HG02852 (cell line): ENCODE measurements at regions not wholly inside any gene's neighbourhood (a gene's known extent, or its start where the extent isn't known, plus 50 kb on each side); places are given as distances from the start of the nearest gene placed in this dataset.
A peak's percentile ranks its signal among the peaks of the same experiment; 100 is the strongest.

Source experiments
- ATAC-seq: cut with Tn5 transposase; IDR thresholded peaks from one replicate; pipeline ENCODE4 v1.9.1; 2021; ENCODE audit warnings: mild to moderate bottlenecking, moderate library complexity; ENCODE audit not compliant: unreplicated experiment

DNA sequence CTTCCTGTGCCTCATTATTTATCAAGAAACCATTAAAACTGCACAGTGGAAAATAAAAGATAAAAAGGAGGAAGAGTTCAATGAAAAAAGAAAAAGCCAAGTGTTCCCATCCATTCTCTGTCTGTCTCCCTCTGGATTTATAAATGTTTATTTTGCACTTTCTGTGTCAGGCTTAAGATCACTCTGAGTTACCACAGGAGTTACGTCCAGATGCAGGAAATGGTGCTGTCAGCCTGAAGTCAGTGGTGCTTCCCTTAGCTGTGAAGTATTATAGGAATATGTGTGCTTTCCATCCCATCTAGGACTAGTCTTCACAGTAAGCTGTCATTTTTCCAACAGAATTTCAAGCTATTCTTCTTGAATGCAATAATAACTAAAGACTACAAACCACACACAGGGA is 420.2 kb downstream of the KCTD12 start:
- ATAC-seq = no peak

DNA sequence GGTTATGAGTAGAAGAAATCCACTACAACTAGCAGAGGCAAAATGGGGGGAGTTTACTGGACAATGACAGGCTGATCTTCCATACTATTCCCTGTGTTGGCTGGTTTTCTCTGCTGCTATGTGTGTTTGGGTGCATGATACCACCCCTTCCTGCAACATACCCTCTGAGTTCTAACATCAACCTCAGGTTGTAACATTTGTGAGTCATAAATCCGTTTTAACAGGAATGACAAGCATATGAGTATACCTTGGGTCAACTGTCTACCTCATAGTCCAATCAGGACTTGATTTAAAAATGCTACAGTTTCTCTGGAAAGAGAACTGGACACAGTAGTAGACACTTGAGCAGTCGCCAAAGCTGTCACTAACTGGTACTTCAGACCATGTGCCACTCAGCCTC is 422.9 kb downstream of the KCTD12 start:
- no peak for ATAC-seq

DNA sequence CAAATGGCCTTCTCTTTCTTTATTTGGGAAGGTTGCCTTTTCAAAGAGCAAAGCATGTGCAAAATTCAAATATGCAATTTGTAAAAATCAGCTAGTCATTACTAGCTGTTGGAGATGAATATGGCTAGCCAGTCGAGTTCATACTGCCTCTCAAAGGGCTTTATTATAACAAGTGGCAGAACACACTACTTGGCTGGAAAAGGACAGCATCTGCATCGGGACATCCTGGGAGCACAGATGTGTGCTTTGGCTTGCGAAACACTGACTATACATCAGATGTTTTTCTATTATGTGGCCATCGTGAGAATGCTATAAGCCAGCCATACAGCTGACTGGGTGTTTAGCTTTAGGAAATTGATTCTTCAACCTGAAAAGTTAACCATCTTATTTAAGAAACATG is 424.2 kb downstream of the KCTD12 start:
- ATAC-seq = no peak

DNA sequence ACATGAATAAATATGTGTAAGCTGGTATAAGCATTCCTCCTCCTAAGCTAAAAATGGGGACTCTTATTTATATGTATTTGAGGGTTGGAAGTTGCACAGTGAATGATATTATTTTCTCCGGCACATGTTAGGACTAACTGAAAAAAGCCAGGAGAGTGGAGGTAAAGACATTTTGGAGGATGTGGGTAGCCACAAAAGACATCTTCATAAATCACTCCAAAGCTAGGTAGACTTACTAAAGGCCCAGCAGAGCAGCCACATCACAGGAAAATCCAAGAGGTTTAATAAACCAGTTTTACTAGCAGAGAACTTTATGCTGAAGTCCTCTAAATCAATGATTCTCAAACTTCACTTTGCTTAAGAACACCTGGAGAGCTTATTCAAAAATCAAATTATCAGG is 424.7 kb downstream of the KCTD12 start:
- no peak for ATAC-seq

DNA sequence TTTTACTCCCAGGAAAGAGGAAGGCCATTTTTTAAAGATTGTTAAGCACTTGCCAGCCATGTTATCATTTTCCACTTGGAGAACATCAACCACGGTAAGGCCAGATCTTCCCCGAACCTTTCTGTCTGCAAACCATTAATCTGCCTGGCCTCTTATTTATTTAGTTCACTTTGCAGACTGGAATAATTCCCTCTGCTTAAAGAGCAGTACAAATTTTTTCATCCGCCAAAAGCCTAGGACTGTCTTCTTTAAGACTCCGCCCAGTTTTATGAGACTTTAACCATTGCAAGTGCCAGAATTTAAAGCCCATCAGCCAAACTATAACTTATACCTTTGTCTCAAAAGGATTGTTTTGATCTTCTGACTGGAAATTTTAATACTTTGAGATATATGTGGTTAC is 426.3 kb downstream of the KCTD12 start:
- ATAC-seq = no peak

DNA sequence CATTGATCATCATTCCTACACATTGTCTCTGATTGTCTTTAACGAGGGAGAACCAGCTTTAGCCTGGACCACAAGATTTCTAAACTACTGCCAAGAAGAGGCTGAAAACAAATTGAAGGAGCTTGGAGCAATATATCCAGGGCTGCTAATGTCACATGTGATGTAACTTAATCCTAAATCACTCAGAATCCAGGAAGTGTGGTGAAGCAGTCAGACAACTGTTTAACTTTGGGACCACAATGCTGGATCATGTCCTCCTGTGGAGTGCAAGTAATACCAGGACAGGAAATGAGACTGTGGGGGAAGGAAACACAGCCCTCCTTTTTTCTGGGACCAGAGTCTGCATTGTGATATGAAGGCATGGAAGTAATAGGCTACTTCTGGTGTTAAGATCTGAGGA is 430.2 kb downstream of the KCTD12 start:
- no peak for ATAC-seq

DNA sequence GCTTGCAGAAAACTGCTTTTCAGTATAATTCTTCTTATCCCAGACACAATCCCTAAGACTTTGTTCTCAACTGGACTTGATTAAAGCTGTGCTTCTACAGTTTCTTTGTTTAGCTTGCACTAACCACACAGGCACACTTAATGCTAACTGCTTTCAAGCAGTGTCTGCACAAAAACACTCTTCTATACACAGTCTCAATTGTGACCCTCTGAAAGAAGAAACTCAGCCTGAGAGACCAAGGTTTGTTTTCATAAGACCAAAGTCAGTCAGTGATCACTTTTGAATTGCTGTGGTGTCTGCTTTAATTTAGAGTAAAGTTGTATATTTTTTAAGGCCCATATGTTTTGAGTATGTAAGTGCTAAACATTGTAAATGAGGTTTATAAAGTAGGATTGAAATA is 431.2 kb downstream of the KCTD12 start:
- no peak for ATAC-seq

DNA sequence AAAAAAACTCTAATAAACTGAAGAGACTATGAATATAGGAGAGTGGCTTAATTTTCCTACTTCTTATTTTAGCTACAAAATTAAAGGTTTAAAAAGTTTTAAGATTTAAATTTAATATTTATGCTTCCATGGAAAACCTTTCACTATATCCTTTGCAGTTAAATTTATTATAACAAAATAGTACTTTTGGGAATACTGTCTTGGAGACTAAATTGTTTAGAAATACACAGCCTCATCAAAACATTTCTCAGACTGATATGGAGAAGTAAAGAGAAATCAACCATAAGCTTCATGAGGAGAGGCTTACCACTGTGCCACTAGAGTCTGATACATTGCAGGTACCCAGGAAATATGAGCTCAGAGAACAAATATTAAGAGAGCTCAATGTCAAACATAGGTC is 436.5 kb downstream of the KCTD12 start:
- no peak for ATAC-seq

DNA sequence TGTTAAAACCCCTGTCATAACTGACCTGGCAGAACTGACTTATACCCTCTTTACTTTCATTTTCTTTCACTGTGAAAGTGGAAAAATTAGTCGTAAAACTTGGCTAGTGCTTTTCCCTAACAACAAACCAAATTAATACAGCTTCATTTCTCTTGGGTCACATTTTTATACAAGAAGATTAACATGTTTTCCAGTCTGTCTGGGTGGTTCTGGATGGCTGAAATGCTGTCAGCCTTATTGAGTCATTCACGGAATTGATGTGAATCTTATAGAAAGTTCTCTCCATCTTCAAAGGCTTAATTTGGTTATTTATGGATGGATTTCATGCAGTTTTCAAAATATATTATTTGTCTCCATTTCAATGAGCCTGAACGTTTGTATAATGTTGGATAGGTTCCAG is 440.0 kb downstream of the KCTD12 start:
- ATAC-seq = no peak

DNA sequence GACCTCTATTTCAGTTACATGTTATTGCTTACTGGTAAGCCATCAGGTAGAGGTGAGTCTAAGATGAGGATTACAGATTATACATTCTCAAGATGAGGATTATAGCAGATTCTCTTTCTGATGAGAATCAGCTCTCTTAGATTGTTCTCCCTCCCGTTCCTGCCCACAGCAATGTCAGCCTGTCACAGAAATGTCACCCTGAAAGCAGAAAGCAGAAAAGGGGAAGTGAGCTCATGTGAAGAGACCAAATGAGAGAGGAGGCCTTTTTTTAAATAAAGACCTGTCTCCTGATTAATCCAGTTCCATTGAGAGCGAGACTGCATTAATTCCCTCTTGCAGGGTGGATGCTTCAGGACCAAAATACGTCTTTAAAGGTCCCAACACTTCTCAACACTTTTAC is 445.6 kb downstream of the KCTD12 start:
- ATAC-seq = peak; percentile 99

DNA sequence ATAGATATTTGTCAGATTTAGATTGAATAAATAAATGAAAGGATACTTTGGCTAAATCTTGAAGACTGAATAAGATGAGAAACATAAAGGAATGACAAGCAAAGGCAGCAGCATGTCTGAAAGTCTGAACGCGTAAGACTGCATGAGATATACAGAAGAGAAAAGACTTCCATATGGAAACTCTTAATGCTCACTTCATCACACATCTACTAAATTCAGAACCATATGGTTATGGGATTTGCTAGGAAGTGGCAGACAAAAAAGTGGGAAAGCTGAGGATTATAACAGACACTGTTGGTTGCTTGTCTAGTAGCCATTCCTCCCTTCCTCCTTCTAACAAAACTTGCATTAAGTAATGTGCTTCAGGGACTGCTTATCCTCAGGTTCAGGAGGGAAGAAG is 446.7 kb downstream of the KCTD12 start:
- ATAC-seq = no peak

DNA sequence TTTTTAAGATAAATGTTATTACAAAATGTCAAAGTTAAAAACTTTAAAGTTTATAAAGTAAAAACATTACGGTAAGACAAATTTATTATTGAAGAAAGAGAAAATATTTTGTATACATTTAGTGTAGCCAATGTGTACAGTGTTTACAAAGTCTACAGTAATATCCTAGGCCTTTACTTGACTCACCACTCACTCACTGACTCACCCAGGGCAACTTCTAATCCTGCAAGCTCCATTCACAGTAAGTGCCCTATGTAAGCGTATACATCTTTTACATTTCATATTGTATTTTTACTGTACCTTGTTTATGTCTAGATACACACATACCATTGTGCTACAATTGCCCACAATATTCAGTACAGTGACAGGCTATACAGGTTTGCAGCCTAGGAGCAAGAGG is 448.2 kb downstream of the KCTD12 start:
- ATAC-seq = no peak

DNA sequence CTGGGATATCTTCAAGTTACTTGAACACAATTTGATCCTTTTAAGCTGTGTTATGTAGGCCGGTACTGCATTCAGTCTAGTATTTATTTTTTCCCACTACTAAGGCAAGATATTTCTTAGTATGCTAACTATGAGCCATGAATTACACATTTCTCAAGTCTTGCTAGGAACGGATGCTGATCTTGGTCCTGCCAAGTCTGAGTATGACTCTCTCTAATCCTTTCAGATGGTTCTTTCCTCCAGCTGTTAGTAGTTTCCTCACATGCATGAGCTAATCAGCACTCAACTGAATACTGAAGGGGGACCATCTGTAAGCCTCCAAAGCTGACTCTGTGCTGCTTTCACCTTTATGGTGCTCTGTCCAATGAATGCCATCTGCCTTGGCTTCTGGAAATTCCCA is 460.3 kb downstream of the KCTD12 start:
- no peak for ATAC-seq

DNA sequence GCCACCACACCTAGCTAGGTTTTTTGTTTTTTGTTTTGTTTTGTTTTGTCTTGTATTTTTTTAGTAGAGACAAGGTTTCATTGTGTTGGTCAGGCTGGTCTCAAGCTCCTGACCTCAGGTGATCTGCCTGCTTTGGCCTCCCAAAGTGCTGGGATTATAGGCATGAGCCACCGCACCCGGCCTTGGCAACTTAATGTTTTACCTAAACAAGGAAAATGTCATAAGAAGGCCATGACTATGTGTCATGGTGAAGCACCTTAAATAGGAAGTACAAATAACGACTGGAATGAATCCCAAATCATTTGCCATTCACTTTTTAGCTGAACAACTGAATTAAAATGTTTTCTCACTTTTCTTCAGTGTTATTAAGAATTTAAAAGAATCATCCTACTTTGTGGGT is 465.2 kb downstream of the KCTD12 start:
- ATAC-seq = no peak

DNA sequence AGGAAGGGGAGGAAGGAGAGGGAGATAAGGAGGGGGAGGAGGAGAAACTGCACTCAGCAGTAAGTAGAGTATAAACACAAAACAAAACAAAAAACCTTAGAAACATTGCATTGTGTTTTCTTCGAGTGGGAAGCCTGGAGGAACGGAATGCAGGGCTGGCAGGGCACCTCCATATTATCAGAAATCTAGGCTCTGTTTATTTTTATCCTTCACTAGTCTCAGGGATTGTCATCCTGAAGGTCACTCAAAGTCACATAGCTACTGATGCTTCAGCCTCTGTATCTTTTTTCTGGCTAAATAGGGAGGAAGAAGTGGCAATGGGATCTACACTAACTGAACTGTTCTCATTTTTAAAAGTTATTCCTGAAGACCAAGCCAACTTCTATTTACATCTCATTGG is 467.8 kb downstream of the KCTD12 start:
- ATAC-seq = no peak

DNA sequence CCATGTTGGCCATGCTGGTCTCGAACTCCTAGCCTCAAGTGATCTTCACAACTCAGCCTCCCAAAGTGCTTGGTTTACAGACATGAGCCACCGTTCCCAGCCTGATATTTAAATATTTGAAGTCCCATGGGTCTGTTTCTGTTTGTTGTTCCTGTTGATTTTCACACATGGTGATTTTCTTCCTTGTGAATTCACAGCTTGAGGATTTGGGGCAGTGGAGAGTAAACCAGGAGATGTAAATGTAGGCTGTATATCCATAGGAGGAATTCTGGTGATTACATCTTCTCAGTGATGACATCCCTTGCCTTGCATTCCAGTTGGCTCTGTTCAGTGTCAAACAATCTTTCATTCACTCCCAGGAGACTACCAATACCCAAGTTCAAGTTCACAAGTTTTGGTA is 471.9 kb downstream of the KCTD12 start:
- no peak for ATAC-seq

DNA sequence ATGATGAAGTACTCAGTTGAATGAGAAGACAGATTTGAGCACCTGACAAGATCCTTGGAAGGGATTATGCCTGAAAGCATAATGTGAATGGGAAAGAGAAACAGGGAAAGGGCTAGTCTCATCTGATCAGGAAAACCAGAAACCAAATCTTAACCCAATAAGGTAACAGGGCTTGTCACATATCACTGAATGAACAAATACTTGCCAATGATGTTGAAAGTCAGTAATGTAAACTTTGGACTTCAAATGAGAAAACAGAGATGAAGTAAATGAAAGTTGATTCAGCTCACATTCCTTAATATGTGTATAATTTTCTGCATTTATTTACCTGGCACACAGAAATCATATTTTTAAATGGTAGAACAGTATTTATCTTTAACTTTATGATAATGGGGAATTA is 480.0 kb downstream of the KCTD12 start:
- no peak for ATAC-seq

DNA sequence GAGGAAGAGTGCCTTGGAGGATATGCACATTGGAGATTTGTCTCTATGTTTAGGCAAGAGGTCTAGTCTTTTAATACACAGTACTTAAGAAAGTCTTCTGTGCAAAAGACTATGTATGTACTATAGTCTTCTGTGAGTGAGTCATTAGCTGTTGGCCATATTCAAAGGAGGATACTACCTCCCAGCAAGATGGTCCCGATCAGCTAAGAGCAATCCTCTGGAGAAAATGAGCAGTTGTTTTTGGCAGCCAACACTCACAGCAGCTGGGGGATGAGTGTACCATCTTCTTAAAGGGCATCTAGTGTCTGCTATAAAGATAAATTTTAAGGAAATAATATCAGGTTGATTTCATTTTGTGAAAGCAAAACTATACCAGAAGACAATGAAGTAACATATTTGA is 487.8 kb downstream of the KCTD12 start:
- no peak for ATAC-seq

DNA sequence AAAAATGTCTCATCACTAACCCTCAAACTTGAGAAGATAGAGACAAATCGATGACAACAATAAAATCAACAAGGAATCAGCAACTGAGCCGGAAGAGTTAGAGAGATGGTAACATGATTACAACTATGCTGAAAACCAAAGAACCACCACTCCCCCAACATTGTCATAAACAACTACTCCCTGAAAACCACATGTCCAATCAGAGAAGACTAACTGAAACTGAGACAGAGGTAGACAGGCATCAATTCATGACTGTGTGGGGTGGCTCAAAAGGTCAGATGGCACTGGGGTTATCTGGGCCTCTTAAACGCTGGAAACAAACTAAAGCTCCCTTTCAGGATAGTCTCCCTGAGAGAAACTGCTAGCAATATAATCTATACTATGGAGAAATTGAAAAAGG is 488.8 kb downstream of the KCTD12 start:
- no peak for ATAC-seq

DNA sequence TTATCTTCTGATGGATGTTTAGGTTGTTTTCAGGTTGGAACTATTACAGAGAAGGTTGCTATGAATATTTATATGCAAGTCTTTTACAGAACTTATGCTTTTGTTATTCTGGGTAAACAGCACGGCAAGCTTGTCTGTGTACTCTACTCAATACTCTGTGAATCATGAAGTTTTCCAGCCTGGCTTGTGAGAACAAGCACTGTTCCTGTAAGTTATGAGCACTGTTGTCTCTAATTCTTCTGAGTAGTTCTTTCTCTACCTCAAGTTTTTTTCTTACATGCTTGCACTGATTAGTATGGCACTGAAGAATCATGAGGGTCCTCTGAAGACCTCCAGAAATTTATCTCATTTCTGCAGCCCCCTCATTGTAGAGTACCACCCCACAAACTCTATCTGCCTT is 496.9 kb downstream of the KCTD12 start:
- no peak for ATAC-seq

DNA sequence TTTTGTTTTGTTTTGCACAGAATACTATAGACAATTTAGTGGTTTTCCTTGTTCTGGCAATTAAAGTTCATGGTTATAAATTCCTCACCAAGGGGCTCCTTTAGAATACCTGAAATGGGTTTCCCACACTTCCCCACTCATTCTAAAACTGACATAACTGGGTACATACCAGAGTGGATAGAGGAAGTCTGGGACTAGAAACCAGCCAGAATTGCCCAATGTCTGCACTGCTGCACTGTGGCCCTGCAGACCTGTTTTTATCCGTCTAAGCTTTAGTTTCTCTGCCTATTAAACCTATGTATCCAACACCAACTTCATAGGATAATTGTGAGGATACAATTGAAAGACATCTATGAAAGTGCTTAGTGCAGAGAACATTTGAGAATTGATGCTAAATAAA is 498.6 kb downstream of the KCTD12 start:
- no peak for ATAC-seq

DNA sequence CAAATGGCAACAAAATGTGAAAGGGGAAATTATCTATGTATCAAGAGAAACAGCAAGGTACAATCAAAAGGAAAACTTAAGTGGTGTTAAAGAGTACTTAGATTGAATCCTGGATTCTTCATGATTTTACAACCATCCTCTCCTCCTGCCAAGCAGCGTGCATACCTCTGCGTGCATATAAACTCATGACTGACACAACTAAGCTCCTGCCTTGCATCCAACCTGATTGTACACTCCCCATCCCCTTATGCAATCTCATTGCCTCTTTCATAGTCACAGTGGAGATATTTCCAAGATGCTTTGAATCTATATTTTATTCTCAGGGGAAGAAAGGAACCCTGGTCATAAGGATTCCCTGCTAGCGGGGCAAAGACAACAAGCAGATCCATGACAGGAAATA is 499.9 kb downstream of the KCTD12 start:
- no peak for ATAC-seq

DNA sequence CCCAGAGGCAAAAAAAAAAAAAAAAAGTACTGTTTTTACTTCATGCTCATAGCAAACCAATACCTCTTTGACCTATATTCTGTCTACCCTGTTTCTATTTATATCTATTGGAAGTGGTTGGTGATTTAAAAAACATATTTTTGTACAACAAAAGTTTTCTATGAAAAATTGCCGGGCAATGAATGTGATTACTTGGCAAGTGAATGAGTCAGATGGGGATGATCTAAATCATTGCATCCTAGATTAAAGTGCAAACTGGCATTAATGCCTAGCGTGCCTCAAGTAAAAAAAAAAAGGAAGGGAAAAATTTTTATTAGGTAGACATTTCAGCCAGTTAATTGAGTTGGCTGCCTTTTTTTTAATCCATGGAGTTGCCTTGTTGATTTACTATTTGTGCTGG is 500.6 kb downstream of the KCTD12 start:
- no peak for ATAC-seq
